Superior temporal gyrus (tissue), 1 donor: ENCODE measurements at regions not wholly inside any gene's neighbourhood (a gene's known extent, or its start where the extent isn't known, plus 50 kb on each side); places are given as distances from the start of the nearest gene placed in this dataset.
A peak's percentile ranks its signal among the peaks of the same experiment; 100 is the strongest.
"Not testable (repeated sequence)": the region's sequence is repeated elsewhere in the genome, so short reads cannot be mapped to it uniquely, and the experiment has no call there.

Experiments used
- DNase-seq: peaks from one replicate; pipeline ENCODE4 v3.0.0-alpha.2; 2016; ENCODE audit errors: extremely low spot score

DNA sequence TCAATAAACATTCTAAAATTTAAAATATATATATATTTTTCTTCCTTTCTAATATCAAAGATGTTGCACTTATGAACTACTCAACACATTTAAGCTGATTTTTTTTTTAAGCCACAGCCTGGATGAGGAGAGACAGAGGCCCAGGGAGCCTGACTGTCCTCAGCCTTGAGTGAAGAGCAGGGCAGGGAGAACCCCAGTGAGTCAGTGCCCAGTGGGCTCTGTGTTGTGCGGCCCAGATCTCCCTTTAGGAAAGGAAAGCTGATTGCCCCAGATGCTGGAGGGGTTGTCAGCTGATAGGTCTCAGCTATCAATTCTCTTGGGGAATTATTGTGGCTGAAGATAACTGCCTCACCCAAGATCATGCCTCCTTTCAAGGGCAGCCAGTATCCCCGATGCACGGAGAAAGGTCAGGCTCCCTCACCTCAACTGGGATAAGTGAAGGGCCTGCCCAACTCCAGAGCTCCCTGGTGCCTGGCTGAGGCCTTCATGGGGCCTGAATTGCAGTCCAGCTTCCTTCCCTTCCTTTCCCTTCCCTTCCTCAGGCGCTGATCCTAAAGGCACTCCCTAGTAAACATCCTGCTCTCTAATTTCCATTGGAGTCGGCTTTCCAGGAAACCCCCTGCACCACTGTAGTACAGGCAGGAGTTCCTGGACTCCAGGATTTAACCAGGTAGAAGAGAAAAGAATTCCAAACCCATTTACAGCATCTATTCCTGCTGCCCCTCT lies 106.9 kb upstream of the ATL2 start:
- DNase-seq = no peak

DNA sequence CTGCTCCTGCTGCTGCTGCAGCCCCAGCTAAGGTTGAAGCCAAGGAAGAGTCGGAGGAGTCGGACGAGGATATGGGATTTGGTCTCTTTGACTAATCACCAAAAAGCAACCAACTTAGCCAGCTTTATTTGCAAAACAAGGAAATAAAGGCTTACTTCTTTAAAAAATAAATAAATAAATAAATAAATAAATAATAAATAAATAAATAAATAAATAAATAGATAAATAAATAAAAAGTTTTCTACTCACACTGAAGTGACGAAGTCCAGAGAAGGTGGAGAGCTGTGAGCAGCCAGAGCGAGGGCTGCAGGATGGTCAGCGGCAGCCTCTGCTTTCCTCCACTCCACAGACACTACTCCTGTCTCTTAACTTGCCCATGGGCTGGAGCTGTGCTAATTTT lies 105.6 kb upstream of the ATL2 start:
- not testable (repeated sequence) for DNase-seq

GRCh38 chr2:38480617-38481016 lies 103.5 kb upstream of the ATL2 start:
- no peak for DNase-seq

GRCh38 chr2:38477006-38477405 lies 99.9 kb upstream of the ATL2 start:
- no peak for DNase-seq

GRCh38 chr2:38475567-38475881 lies 98.5 kb upstream of the ATL2 start:
- DNase-seq = no peak

DNA sequence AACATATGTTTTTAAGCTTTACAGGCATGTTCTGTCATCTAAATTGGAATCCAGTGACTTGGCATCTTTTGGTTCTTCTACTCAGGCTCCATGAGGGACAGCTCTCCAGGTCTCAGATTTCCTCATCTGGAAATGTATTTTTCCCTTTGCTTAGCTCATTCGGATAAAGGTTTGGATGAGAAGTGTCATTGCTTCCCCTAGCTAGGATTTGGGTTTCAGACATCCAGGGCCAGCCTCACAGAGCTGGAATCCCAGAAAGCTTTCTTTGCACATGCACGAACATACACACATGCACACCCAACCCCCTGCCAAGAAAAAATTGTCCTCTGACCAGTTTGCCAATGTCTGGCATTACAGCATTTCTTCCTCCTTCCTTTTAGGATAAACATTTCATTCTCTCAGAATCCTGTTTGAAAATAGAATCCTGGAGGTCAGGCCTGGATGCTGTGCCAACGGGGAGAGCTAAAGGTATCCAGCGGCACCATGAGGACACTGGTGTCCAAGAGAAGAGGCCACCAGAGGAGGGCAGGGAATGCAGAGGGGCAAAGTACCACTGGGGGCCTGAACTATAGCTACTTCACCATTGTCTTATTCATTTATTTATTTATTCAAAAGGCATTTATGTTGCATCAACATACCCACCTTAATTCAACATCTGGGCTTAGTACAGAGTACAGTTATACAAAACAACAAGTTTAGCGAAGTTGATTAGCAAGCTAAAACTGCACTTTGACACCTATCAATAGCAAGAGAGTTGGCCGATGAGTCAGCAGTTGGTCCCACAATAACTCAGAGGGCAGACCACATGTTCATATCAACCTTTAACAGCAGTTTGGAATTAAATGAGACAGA lies 97.9 kb upstream of the ATL2 start:
- DNase-seq = no peak

- DNase-seq = no peak
Measured at GRCh38 chr2:38474021-38474456, 97.0 kb upstream of the ATL2 start.

- no peak for DNase-seq
Measured at GRCh38 chr2:38473333-38474005, 96.4 kb upstream of the ATL2 start.

DNA sequence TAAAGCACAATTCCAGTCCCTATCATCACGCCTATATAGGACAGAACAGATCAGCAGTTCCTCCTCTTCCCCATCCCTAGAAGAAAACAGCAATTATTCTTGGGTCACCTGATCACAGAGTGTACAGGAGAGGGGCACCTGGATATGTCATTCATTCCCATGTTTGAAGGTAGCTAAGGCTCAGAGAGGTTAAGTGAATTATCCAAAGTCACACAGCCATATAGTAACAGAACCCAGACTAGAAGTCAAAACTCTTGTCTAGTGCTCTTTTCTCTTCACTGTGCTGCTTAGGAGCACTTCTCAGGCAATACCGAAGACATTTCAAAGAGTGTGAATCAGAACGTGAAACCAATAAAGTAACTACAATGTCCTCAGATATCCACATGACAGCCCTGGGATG lies 93.0 kb upstream of the ATL2 start:
- no peak for DNase-seq

DNA sequence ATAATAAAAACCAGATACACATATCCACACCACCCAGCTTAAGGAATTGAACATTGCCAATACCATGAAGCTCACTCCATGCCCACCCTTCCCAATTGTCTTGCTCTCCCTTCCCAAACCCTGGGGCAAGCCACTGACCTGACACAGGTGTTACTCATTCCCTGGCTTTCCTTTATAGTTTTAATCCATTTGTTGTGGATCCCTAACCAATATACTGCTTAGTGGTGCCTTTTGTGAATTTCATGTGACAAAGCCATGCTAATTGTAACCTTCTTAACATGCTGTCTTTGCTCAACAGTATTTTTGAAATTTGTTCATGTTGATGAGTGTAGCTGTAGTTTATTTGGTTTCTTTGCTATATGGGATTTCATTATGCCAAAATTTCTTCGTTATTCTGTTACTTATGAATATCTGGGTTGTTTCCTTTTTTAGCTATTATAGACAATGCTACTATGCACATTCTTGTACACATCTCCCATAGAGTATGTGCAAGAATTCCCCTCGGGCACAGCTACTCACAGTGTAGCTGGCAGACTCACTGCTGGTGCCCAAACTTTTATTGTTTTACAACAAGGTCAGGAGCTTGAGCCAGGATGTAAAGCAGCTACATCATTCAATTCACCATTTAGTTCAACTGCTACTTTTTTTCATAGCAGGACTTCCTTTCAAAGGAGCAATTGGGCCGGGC lies 90.8 kb upstream of the ATL2 start:
- DNase-seq = no peak

- no peak for DNase-seq
Measured at GRCh38 chr2:38466876-38467767, 90.0 kb upstream of the ATL2 start.

DNA sequence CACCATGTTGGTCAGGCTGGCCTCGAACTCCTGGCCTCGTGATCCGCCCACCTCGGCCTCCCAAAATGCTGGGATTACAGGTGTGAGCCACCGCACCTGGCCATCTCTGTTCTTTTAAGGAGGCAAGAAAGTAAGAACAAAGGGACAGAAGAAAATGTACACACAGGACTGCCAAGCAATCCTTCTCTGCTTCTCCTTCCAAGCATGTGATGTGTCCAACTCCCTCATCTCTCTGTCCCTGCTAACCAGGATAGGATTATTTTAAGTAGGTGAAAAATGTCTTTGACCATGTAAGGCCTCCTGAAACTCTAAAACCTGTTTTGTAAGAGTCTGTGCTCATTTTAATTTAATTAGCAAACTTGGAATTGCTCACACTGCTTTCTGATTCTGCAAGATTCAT lies 89.3 kb upstream of the ATL2 start:
- no peak for DNase-seq

DNA sequence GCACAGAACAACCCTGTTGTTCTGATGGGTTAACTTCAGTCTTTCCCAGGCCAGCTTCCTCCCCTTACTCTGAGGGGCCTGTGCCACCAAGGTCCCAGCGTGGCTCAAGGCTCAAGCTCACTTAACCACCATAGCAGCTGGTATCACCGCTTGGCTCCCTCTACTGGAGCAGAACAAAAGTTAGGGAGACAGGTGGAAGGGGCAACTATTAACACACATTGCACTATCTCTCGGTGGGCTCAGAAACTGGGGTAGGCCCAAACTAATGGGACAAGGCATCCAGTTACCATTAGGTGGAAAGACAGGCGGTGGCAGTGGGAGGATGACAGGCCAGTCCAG lies 88.7 kb upstream of the ATL2 start:
- DNase-seq = no peak

DNA sequence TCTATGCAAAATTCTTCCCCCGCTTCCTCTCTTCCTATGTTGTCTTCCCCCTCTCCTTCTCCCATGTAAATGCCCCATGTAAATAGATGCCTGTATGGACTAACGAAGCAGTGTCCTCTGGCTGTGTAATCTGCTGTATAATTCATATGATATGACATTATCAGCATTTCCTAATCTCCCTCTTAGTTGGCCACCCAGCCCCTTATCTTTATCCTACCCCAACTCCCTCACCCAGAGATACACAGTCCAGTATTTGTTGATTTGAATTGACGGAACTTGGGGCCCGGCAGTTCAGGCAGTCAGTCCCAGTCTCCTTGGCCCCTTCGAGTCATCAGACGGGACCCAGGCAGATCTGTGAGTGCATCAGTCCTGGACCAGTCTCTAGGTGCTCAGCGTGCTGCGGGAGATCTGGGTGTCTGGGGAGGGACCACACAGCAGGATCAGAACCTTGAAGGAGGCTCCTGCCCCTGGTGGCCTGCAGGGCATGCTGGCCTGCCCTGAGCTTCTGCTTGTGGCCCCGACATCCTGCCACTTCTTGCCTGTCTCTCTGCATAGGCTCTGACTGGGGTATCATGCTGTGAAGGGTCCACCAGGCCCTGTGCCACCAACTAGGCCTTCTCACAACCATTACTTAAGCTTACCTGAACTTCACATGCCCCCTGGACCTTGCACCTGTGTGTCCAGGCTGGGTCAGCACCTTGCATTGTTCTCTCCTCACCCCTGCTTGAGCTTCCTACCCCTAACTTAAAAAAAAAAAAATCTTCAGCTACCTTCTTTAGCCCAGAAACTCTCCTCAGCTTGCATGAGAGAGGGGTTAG lies 88.1 kb upstream of the ATL2 start:
- no peak for DNase-seq

DNA sequence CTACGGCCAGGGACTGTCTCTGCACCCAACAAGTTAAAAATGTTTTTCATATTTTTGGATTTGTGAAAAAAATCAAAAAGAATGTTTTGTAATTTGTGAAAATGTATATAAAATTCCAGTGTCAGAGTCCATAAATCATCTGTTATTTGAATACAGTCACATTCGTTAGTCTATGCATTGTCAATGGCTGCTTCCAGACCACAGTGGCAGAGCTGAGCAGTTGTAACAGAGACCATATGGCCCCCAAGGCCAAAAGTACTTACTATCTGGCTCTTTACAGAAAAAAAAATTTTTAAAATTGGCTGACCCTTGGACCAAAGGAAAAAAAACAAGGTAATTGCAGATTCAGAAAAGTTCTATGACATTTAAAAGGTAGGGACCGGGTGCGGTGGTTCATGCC lies 86.7 kb upstream of the ATL2 start:
- no peak for DNase-seq

DNA sequence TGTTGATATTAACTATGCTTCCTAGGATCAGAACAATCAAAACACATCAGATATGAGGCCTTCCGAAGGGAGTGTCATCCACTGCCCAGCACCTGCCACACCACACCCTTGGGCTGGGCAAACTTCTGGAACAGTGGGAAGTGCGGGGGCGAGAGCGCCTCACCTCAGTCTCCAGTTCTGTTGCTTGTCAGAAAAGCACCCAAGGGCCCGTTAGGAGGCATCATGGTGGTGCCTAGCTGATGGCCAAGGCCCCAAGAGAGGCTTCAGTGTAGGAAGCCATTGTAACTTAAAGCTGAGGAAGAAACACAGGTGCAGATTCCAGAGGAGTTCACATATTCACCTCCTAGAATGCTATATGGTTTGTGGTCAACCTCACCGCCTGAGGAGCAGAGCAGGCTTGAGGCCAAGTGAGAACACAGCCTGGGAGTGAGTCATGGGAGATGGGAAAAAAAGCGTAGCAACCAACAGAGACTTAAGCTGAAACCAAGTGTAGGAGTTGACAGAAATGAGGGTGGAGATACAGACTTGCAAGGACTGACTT lies 85.1 kb upstream of the ATL2 start:
- DNase-seq = peak; percentile 60

GRCh38 chr2:38461470-38461869 lies 84.4 kb upstream of the ATL2 start:
- DNase-seq = no peak

DNA sequence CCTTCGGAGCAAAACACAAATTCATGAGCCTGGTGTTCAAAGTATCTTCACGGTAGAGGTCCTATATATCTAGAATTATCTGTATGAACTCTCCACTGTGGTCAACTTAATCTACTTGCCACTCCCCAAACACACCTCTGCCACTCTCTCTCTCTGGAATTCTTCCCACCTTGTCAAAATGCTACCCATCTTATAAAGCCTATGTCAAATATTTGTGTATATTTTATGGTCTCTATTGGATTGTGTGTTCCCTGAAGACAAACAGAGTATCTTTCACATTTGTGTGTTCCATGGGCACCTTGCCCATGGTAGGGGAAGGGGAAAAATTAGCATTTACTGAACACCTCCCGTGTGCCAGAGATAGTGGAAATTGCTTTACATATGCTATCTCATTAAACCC lies 83.2 kb upstream of the ATL2 start:
- DNase-seq = no peak

DNA sequence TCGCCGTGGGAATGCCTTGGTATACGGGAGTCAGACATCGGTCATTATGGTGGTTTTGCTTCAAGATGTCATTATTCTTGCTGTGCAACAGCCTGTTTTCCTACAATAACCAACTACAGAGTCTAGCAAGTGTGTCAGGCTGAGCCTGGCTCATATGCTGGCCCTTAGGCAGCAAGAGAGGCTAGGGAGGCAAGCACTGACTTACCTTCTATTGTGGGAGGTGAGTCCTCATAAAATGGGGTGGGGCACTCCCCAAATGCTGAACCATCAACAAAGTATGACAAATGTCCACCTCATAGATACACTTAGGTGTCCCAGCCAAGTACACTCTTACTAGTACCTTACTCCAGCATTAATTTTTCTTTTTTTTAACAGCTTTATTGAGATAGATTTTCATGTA lies 77.0 kb upstream of the ATL2 start:
- DNase-seq = no peak

- DNase-seq = not testable (repeated sequence)
Measured at GRCh38 chr2:38451778-38452177, 74.7 kb upstream of the ATL2 start.
